ENCODE measurements at regions not wholly inside any gene's neighbourhood (a gene's known extent, or its start where the extent isn't known, plus 50 kb on each side); places are given as distances from the start of the nearest gene placed in this dataset.

- Mint-ChIP-seq H3K4me3 (no peak overlapping the region), H3K4me1 (ENCODE audit: low read depth) (no peaks in the 10 kb centered on the region), H3K27me3 (no peaks in the 10 kb centered on the region), H3K9me3 (no peaks in the 10 kb centered on the region), H3K36me3 (ENCODE audit: low read depth) (no peaks in the 10 kb centered on the region), H3K27ac (no peak overlapping the region)
- CTCF ChIA-PET, result no interaction called here
- ATAC-seq, result no peak
- intact Hi-C loops (cut with micrococcal nuclease), result no loop called here
- DNase-seq, result no peak
- no peak for TF ChIP-seq CTCF (IDR thresholded peaks at IDR 0.05)
- POLR2A ChIA-PET, result no interaction called here
Observed at GRCh38 chrX:122196343-122196742, 987.7 kb upstream of the GRIA3 start.

- H3K4me1 Mint-ChIP-seq (ENCODE audit: low read depth), result no peaks in the 10 kb centered on the region
- H3K9me3 Mint-ChIP-seq, result no peaks in the 10 kb centered on the region
- ChIA-PET POLR2A (no interaction called here), CTCF (no interaction called here)
- ATAC-seq, result no peak
- no peak overlapping the region for H3K4me3 Mint-ChIP-seq
- intact Hi-C loops (cut with micrococcal nuclease), result no loop called here
- no peak for TF ChIP-seq CTCF (IDR thresholded peaks at IDR 0.05)
- no peaks in the 10 kb centered on the region for H3K27me3 Mint-ChIP-seq
- no peak overlapping the region for H3K27ac Mint-ChIP-seq
- no peak for DNase-seq
- no peaks in the 10 kb centered on the region for H3K36me3 Mint-ChIP-seq (ENCODE audit: low read depth)
Observed at GRCh38 chrX:122203399-122203798, 980.7 kb upstream of the GRIA3 start.

- ATAC-seq (no peak), DNase-seq (no peak)
- POLR2A ChIA-PET, result no interaction called here
- Mint-ChIP-seq H3K27me3 (no peaks in the 10 kb centered on the region), H3K4me1 (ENCODE audit: low read depth) (no peaks in the 10 kb centered on the region), H3K9me3 (no peaks in the 10 kb centered on the region), H3K36me3 (ENCODE audit: low read depth) (no peaks in the 10 kb centered on the region), H3K27ac (no peak overlapping the region), H3K4me3 (no peak overlapping the region)
- CTCF ChIA-PET, result no interaction called here
- intact Hi-C loops (cut with micrococcal nuclease), result no loop called here
- no peak for TF ChIP-seq CTCF (IDR thresholded peaks at IDR 0.05)
Observed at GRCh38 chrX:122218666-122219065, 965.4 kb upstream of the GRIA3 start.

- H3K27ac Mint-ChIP-seq, result no peak overlapping the region
- H3K4me3 Mint-ChIP-seq, result no peak overlapping the region
- ATAC-seq (no peak), DNase-seq (no peak)
- TF ChIP-seq CTCF (IDR thresholded peaks at IDR 0.05), result no peak
- no peaks in the 10 kb centered on the region for H3K4me1 Mint-ChIP-seq (ENCODE audit: low read depth)
- CTCF ChIA-PET, result no interaction called here
- H3K9me3 Mint-ChIP-seq, result no peaks in the 10 kb centered on the region
- POLR2A ChIA-PET, result no interaction called here
- intact Hi-C loops (cut with micrococcal nuclease), result no loop called here
- no peaks in the 10 kb centered on the region for H3K36me3 Mint-ChIP-seq (ENCODE audit: low read depth)
- H3K27me3 Mint-ChIP-seq, result no peaks in the 10 kb centered on the region
Observed at GRCh38 chrX:122219226-122219625, 964.9 kb upstream of the GRIA3 start.

GRCh38 chrX:122219735-122220134 is 964.3 kb upstream of the GRIA3 start:
- Mint-ChIP-seq H3K36me3 (ENCODE audit: low read depth) (no peaks in the 10 kb centered on the region), H3K27me3 (no peaks in the 10 kb centered on the region), H3K4me3 (no peak overlapping the region), H3K4me1 (ENCODE audit: low read depth) (no peaks in the 10 kb centered on the region), H3K27ac (no peak overlapping the region), H3K9me3 (no peaks in the 10 kb centered on the region)
- ChIA-PET POLR2A (no interaction called here), CTCF (no interaction called here)
- TF ChIP-seq CTCF (IDR thresholded peaks at IDR 0.05), result no peak
- intact Hi-C loops (cut with micrococcal nuclease), result no loop called here
- ATAC-seq (no peak), DNase-seq (no peak)

All from activated CD8-positive, alpha-beta T cell treated with anti-CD3 and anti-CD28 coated beads for 36 hours (primary cell).